Loucy (cell line): ENCODE measurements at regions not wholly inside any gene's neighbourhood (a gene's known extent, or its start where the extent isn't known, plus 50 kb on each side); places are given as distances from the start of the nearest gene placed in this dataset.
A peak's percentile ranks its signal among the peaks of the same experiment; 100 is the strongest.

ENCODE experiments used
- H2AFZ ChIP-seq: fragments of 200-600 bp; sonication (generic); 2 replicates; pipeline ENCODE4 v1.6.0; 2016; ENCODE audit warnings: antibody characterized with exemption, mild to moderate bottlenecking, low read length, moderate library complexity
- H3F3A ChIP-seq: fragments of 200-600 bp; 2 replicates; pipeline ENCODE4 v1.6.0; 2016; ENCODE audit warnings: antibody characterized with exemption, low read depth, mild to moderate bottlenecking
- H3K27me3 ChIP-seq: fragments of 200-600 bp; sonication (generic); 2 replicates; pipeline ENCODE4 v1.6.1; 2014; ENCODE audit warnings: low read length, mild to moderate bottlenecking; ENCODE audit not compliant: insufficient read depth, poor library complexity, severe bottlenecking
- H3K36me3 ChIP-seq: fragments of 200-600 bp; sonication (generic); 2 replicates; pipeline ENCODE4 v1.6.1; 2016; ENCODE audit warnings: low read length; ENCODE audit not compliant: insufficient read depth
- H3K4me1 ChIP-seq: fragments of 200-600 bp; sonication (generic); 2 replicates; pipeline ENCODE4 v1.5.1; 2014; ENCODE audit warnings: low read length, mild to moderate bottlenecking; ENCODE audit not compliant: insufficient read depth, poor library complexity, severe bottlenecking
- H3K4me2 ChIP-seq: fragments of 200-600 bp; sonication (generic); 2 replicates; pipeline ENCODE4 v1.6.0; 2014; ENCODE audit warnings: antibody characterized with exemption, low read length, low read depth, mild to moderate bottlenecking; ENCODE audit not compliant: poor library complexity, severe bottlenecking
- H3K4me3 ChIP-seq: fragments of 200-600 bp; sonication (generic); 2 replicates; pipeline ENCODE4 v1.5.1; 2014; ENCODE audit warnings: low read length, mild to moderate bottlenecking, mixed read lengths; ENCODE audit not compliant: poor library complexity, severe bottlenecking
- H3K79me2 ChIP-seq: fragments of 200-600 bp; sonication (generic); 2 replicates; pipeline ENCODE4 v1.6.1; 2014; ENCODE audit warnings: low read length; ENCODE audit not compliant: insufficient read depth
- H3K9ac ChIP-seq: fragments of 200-600 bp; sonication (generic); 2 replicates; pipeline ENCODE4 v1.6.0; 2014; ENCODE audit warnings: mild to moderate bottlenecking, low read depth, low read length, moderate library complexity; ENCODE audit not compliant: poor library complexity, severe bottlenecking
- H3K9me2 ChIP-seq: fragments of 200-600 bp; sonication (generic); replicated peaks from 2 replicates; pipeline ENCODE4 v1.6.1; 2016; ENCODE audit warnings: low read depth, low read length, mixed read lengths
- H3K9me3 ChIP-seq: fragments of 200-600 bp; sonication (generic); 2 replicates; pipeline ENCODE4 v1.6.1; 2014; ENCODE audit warnings: mild to moderate bottlenecking, antibody characterized with exemption, low read length, low read depth; ENCODE audit not compliant: insufficient read depth
- H4K20me1 ChIP-seq: fragments of 200-600 bp; sonication (generic); 2 replicates; pipeline ENCODE4 v1.6.0; 2014; ENCODE audit warnings: antibody characterized with exemption, low read length, mild to moderate bottlenecking; ENCODE audit not compliant: insufficient read depth, poor library complexity, severe bottlenecking
- CTCF ChIP-seq: fragments of 200-600 bp; sonication (generic); conservative IDR thresholded peaks from 2 replicates; pipeline ENCODE4 v1.5.1; 2014; ENCODE audit warnings: mild to moderate bottlenecking, antibody characterized with exemption, low read length
- EZH2phosphoT487 ChIP-seq: fragments of 200-600 bp; IDR thresholded peaks from 2 replicates; pipeline ENCODE4 v1.6.1; 2018; ENCODE audit warnings: antibody characterized with exemption, mild to moderate bottlenecking, moderate library complexity, borderline replicate concordance

GRCh38 chr6:11407414-11407813, 130.1 kb upstream of the TMEM170B start:
- Histone ChIP-seq H3K79me2 (no peaks in the 10 kb centered on the region), H3K36me3 (no peaks in the 10 kb centered on the region), H4K20me1 (no peaks in the 10 kb centered on the region), H3K9me2 (no peaks in the 10 kb centered on the region), H3K4me3 (no peak overlapping the region), H3K27me3 (no peaks in the 10 kb centered on the region), H3K4me2 (no peak overlapping the region), H3K4me1 (peaks cover 29% of the 10 kb centered on the region), H3K9me3 (no peaks in the 10 kb centered on the region), H2AFZ (no peak overlapping the region), H3F3A (peaks cover 2% of the 10 kb centered on the region; the same call in 1 of the 2 replicates), H3K9ac (no peak overlapping the region)
- TF ChIP-seq CTCF (no peak), EZH2phosphoT487 (no peak)

GRCh38 chr6:11404838-11405237, 132.7 kb upstream of the TMEM170B start:
- Histone ChIP-seq H3K36me3 (no peaks in the 10 kb centered on the region), H2AFZ (0 out of 2 replicates have a peak overlapping the region, but pooled peaks have one; percentile 74), H4K20me1 (no peaks in the 10 kb centered on the region), H3K27me3 (no peaks in the 10 kb centered on the region), H3K9me3 (no peaks in the 10 kb centered on the region), H3K4me3 (no peak overlapping the region), H3F3A (0 out of 2 replicates have a peak, but pooled peaks cover 2% of the 10 kb centered on the region), H3K9me2 (no peaks in the 10 kb centered on the region), H3K4me1 (peaks cover 13% of the 10 kb centered on the region), H3K79me2 (no peaks in the 10 kb centered on the region), H3K9ac (no peak overlapping the region), H3K4me2 (peak overlapping the region; percentile 29)
- no peak for TF ChIP-seq CTCF
- no peak for TF ChIP-seq EZH2phosphoT487

- Histone ChIP-seq H3K27me3 (no peaks in the 10 kb centered on the region), H3K9me2 (no peaks in the 10 kb centered on the region), H3K36me3 (no peaks in the 10 kb centered on the region), H3K79me2 (no peaks in the 10 kb centered on the region), H3K4me2 (no peak overlapping the region), H3F3A (0 out of 2 replicates have a peak, but pooled peaks cover 2% of the 10 kb centered on the region), H3K9me3 (no peaks in the 10 kb centered on the region), H3K4me3 (no peak overlapping the region), H3K4me1 (peaks cover 13% of the 10 kb centered on the region), H4K20me1 (no peaks in the 10 kb centered on the region), H3K9ac (no peak overlapping the region), H2AFZ (no peak overlapping the region)
- TF ChIP-seq CTCF: no peak
- no peak for TF ChIP-seq EZH2phosphoT487
Measured at GRCh38 chr6:11404081-11404480, 133.5 kb upstream of the TMEM170B start.
